Caco-2 (cell line): ENCODE measurements at regions not wholly inside any gene's neighbourhood (a gene's known extent, or its start where the extent isn't known, plus 50 kb on each side); places are given as distances from the start of the nearest gene placed in this dataset.

ENCODE experiments used
- BruUV-seq: library from RNA; stranded (reverse); fragments of 400-500 nt; replicated peaks from 2 replicates; lab custom pipeline; 2021; lab: Mats Ljungman, UMichigan
- CTCF ChIA-PET: fragments of 300-600 bp; sonication (Branson Sonifier 250); formaldehyde crosslinking; loops from one replicate; lab custom pipeline; 2022; ENCODE audit warnings: antibody characterized with exemption; lab: Charles Lee
- POLR2A ChIA-PET: fragments of 300-600 bp; sonication (Branson Sonifier 250); formaldehyde crosslinking; loops from one replicate; lab custom pipeline; 2022; ENCODE audit warnings: antibody characterized with exemption; lab: Charles Lee
- DNase-seq, 2 experiments: peaks; one replicate each; pipeline versions ENCODE4 v3.0.0 to v3.0.0-alpha.2; 2020 to 2022
- H3K27me3 ChIP-seq: replicated peaks from 2 replicates; pipeline ENCODE4 v1.6.0; 2011; ENCODE audit warnings: low read length; ENCODE audit not compliant: control insufficient read depth, insufficient read depth
- H3K36me3 ChIP-seq: 2 replicates; pipeline ENCODE4 v1.5.1; 2011; ENCODE audit warnings: low read length; ENCODE audit not compliant: control insufficient read depth, insufficient read depth
- H3K4me1 ChIP-seq: fragments of 250-450 bp; sonication (Bioruptor Pico); 2 replicates; pipeline ENCODE4 v1.5.1; 2020; ENCODE audit warnings: mild to moderate bottlenecking
- H3K4me3 ChIP-seq: 2 replicates; pipeline ENCODE4 v1.5.1; 2011; ENCODE audit warnings: low read depth, mild to moderate bottlenecking, control low read depth, low read length
- H3K9me3 ChIP-seq: fragments of 250-450 bp; sonication (Bioruptor Pico); 2 replicates; pipeline ENCODE4 v1.5.1; 2020; ENCODE audit warnings: mild to moderate bottlenecking, moderate library complexity
- H3K27ac Mint-ChIP-seq: one replicate; pipeline ENCODE4 v1.8.0; 2022; ENCODE audit warnings: mixed read lengths; ENCODE audit not compliant: unreplicated experiment
- H3K27me3 Mint-ChIP-seq: one replicate; pipeline ENCODE4 v1.8.0; 2022; ENCODE audit warnings: mixed read lengths; ENCODE audit not compliant: insufficient read depth, unreplicated experiment
- H3K36me3 Mint-ChIP-seq: one replicate; pipeline ENCODE4 v1.8.0; 2022; ENCODE audit warnings: mild to moderate bottlenecking, mixed read lengths; ENCODE audit not compliant: insufficient read depth, unreplicated experiment
- H3K4me1 Mint-ChIP-seq: one replicate; pipeline ENCODE4 v1.8.0; 2022; ENCODE audit warnings: low read depth, mixed read lengths; ENCODE audit not compliant: unreplicated experiment
- H3K4me3 Mint-ChIP-seq: one replicate; pipeline ENCODE4 v1.8.0; 2022; ENCODE audit warnings: mild to moderate bottlenecking, moderate library complexity, mixed read lengths; ENCODE audit not compliant: unreplicated experiment
- H3K9me3 Mint-ChIP-seq: one replicate; pipeline ENCODE4 v1.8.0; 2022; ENCODE audit warnings: mixed read lengths; ENCODE audit not compliant: unreplicated experiment
- intact Hi-C: fragments of 100-400 bp; cut with micrococcal nuclease; formaldehyde crosslinking; loops from one replicate; pipeline ENCODE4 v1.10.0; 2022; ENCODE audit not compliant: unreplicated experiment
- TF ChIP-seq, protein P1 (sequence below), 2 experiments: fragments of 200-600 bp in 1 of 2; IDR thresholded peaks; 1 replicate in 1 of 2; 2 replicates in 1 of 2; pipeline versions ENCODE4 v1.5.1 to v1.8.0; 2011 to 2022; ENCODE audit warnings: antibody characterized with exemption in 1 of 2, control low read depth in 1 of 2, inconsistent platforms in 1 of 2, low read depth in 1 of 2, low read length in 1 of 2, mild to moderate bottlenecking in 1 of 2, moderate library complexity in 1 of 2; ENCODE audit not compliant: insufficient read depth in 1 of 2, severe bottlenecking in 1 of 2, unreplicated experiment in 1 of 2

DNA sequence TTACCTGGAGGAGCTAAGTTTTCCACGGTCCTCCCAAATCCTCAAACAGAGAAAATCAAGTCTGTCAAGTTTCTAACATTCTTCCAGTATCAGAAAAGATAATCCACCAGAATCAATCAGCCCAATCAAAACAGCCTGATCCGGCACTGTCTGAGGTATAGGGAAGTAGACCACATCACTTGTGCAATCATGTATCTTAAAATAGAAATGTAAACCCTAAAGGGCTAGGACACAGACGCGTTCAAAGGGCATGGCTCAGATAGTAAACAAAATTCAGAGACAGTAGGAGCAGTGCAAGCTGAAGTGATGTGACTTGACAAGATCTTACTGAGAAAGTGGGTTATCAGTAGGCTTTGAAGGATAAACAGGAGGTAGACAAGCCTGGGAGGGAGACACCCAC lies 252.4 kb upstream of the DAPK1 start:
- H3K4me1 Mint-ChIP-seq, result peaks cover 6% of the 10 kb centered on the region
- H3K9me3 Mint-ChIP-seq, result no peaks in the 10 kb centered on the region
- no TSS peak for BruUV-seq
- H3K27me3 ChIP-seq, result no peaks in the 10 kb centered on the region
- H3K27ac Mint-ChIP-seq, result no peak overlapping the region
- TF ChIP-seq, protein P1, sequence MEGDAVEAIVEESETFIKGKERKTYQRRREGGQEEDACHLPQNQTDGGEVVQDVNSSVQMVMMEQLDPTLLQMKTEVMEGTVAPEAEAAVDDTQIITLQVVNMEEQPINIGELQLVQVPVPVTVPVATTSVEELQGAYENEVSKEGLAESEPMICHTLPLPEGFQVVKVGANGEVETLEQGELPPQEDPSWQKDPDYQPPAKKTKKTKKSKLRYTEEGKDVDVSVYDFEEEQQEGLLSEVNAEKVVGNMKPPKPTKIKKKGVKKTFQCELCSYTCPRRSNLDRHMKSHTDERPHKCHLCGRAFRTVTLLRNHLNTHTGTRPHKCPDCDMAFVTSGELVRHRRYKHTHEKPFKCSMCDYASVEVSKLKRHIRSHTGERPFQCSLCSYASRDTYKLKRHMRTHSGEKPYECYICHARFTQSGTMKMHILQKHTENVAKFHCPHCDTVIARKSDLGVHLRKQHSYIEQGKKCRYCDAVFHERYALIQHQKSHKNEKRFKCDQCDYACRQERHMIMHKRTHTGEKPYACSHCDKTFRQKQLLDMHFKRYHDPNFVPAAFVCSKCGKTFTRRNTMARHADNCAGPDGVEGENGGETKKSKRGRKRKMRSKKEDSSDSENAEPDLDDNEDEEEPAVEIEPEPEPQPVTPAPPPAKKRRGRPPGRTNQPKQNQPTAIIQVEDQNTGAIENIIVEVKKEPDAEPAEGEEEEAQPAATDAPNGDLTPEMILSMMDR (IDR thresholded peaks at IDR 0.05; ENCODE audit: insufficient read depth in 1 of 2, low read depth in 1 of 2, low read length in 1 of 2, severe bottlenecking in 1 of 2, unreplicated experiment in 1 of 2), result no peak
- no peaks in the 10 kb centered on the region for H3K36me3 Mint-ChIP-seq
- POLR2A ChIA-PET, result no interaction called here
- CTCF ChIA-PET, result no interaction called here
- H3K36me3 ChIP-seq, result no peaks in the 10 kb centered on the region
- H3K4me3 ChIP-seq, result no peak overlapping the region
- H3K9me3 ChIP-seq, result no peaks in the 10 kb centered on the region
- H3K4me3 Mint-ChIP-seq, result no peak overlapping the region
- intact Hi-C loops, result no loop called here
- H3K4me1 ChIP-seq, result peaks cover 4% of the 10 kb centered on the region; the same call in 1 of the 2 replicates
- H3K27me3 Mint-ChIP-seq, result no peaks in the 10 kb centered on the region
- peak; percentile 25 to 44 for DNase-seq

DNA sequence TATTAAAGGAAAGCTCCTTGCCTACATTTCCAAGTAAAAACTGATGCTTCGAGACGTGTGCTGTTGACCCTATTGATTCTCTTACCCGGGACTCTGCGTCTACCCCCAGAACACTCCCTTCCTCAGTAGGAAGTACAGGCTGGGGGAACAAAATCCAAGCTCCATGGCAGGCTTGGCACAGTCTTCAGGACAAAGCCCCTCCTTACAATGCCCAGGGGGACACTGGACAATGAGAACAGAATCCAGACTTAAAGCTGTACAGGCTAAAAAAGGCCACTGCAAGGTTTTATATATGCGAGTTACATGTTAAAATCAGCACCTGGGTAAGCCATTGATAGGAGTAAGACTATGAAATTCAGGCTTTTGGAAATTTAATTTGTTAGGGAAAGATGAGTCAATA lies 250.6 kb upstream of the DAPK1 start:
- ChIA-PET CTCF (no interaction called here), POLR2A (no interaction called here)
- Mint-ChIP-seq H3K9me3 (no peaks in the 10 kb centered on the region), H3K27ac (no peak overlapping the region), H3K27me3 (no peaks in the 10 kb centered on the region), H3K4me1 (peaks cover 6% of the 10 kb centered on the region), H3K36me3 (no peaks in the 10 kb centered on the region), H3K4me3 (no peak overlapping the region)
- BruUV-seq, result no TSS peak
- Histone ChIP-seq H3K9me3 (no peaks in the 10 kb centered on the region), H3K36me3 (no peaks in the 10 kb centered on the region), H3K4me3 (no peak overlapping the region), H3K27me3 (no peaks in the 10 kb centered on the region), H3K4me1 (peaks cover 4% of the 10 kb centered on the region; the same call in 1 of the 2 replicates)
- no peak for DNase-seq
- TF ChIP-seq, protein P1 (IDR thresholded peaks at IDR 0.05; ENCODE audit: insufficient read depth in 1 of 2, low read depth in 1 of 2, low read length in 1 of 2, severe bottlenecking in 1 of 2, unreplicated experiment in 1 of 2), result no peak
- intact Hi-C loops, result no loop called here

DNA sequence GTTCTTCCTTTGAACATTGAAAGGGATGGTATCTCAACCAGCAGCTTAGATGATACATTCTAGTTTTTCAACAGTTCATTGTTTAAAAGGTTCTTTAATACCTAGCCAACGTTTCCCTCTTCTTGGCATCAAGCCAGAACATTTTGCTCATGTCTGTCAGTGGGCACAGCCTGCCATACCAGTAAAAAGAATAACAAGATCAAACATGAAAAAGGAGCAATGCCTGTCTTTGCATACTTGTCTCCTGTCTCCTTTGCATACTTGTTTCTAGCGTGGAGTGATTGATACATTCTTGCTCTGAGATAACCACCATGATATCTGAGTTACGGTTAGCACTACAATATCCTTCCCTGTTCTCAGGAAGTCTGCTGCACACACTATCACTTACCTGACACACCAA lies 248.6 kb upstream of the DAPK1 start:
- TF ChIP-seq, protein P1 (IDR thresholded peaks at IDR 0.05; ENCODE audit: insufficient read depth in 1 of 2, low read depth in 1 of 2, low read length in 1 of 2, severe bottlenecking in 1 of 2, unreplicated experiment in 1 of 2), result no peak
- DNase-seq, result no peak
- Histone ChIP-seq H3K36me3 (no peaks in the 10 kb centered on the region), H3K4me1 (peaks cover 4% of the 10 kb centered on the region; the same call in 1 of the 2 replicates), H3K9me3 (no peaks in the 10 kb centered on the region), H3K27me3 (no peaks in the 10 kb centered on the region), H3K4me3 (no peak overlapping the region)
- ChIA-PET CTCF (no interaction called here), POLR2A (no interaction called here)
- intact Hi-C loops, result no loop called here
- BruUV-seq, result no TSS peak
- H3K27ac Mint-ChIP-seq, result no peak overlapping the region
- H3K4me3 Mint-ChIP-seq, result no peak overlapping the region
- H3K4me1 Mint-ChIP-seq, result peaks cover 6% of the 10 kb centered on the region
- H3K36me3 Mint-ChIP-seq, result no peaks in the 10 kb centered on the region
- no peaks in the 10 kb centered on the region for H3K27me3 Mint-ChIP-seq
- H3K9me3 Mint-ChIP-seq, result no peaks in the 10 kb centered on the region
